ENCODE measurements at regions not wholly inside any gene's neighbourhood (a gene's known extent, or its start where the extent isn't known, plus 50 kb on each side); places are given as distances from the start of the nearest gene placed in this dataset.

GRCh38 chr6:100176951-100177710 is 183.1 kb upstream of the MCHR2 start:
- no peak for DNase-seq (ENCODE audit: low read depth)

GRCh38 chr6:100176311-100176950 is 182.4 kb upstream of the MCHR2 start:
- DNase-seq (ENCODE audit: low read depth), result no peak

DNA sequence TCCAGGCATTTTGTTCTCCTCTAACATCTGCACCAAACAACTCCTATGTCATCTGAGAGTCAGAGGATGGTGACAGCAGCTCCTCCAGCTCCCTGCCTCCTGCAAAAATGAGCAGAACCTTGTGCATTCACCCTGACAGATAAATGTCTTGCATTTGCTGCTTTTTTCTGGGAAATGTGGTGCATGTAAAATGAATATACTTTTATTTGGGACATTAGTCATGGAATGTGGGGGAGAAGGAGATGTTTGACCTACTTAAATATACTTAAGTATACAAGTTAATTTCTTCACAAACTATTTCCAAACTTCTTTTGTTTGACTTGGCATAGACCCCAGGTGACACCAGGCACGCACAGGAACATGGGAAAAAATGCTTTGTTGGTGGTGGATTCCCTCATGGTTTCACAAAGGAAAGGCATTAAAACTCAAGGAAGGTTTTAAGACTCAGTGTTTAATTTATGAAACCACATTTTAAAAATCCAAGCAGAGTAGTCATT is 181.8 kb upstream of the MCHR2 start:
- no peak for DNase-seq (ENCODE audit: low read depth)

- DNase-seq (ENCODE audit: low read depth), result no peak
Measured at GRCh38 chr6:100173211-100173610, 179.2 kb upstream of the MCHR2 start.

DNA sequence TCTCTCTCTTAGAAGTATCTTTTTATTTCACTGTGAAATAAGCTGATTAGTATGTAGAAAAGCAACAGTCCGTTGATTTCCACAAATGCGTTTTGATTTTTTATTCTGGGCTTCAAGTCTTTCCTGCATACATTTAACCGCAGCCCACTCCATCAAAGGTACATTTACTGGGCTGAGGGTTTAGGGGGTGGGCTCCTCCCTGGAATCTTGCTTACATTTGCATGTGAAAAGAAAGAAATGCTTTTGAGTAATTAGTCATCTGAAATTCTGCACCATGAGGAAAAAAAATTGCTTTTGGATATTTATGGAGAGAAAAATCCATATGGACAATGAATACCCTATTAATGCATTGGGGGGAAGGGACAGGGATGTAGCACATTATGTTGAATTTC is 178.3 kb upstream of the MCHR2 start:
- no peak for DNase-seq (ENCODE audit: low read depth)

GRCh38 chr6:100171533-100172321 is 177.7 kb upstream of the MCHR2 start:
- no peak for DNase-seq (ENCODE audit: low read depth)

- no peak for DNase-seq (ENCODE audit: low read depth)
Measured at GRCh38 chr6:100168148-100168547, 174.1 kb upstream of the MCHR2 start.

- DNase-seq (ENCODE audit: low read depth), result no peak
Measured at GRCh38 chr6:100167585-100167984, 173.6 kb upstream of the MCHR2 start.

DNA sequence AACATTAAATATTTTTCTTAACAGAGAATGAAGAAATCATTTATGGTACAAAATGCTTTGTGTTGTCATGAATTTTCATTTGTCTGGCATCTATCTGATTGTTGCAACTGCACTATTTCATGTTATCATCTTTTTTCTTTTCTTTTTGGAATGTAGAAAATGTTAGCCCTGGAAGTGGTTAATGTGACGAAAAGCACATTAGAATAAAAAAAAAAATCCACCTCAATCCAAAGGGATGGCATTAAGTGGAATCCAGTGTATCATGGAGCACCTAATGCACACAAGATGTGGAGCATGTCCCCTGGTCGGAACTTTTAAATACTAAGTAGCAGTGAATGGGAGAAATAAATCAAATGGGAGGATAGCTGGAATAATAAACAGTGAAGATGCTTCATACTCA is 172.9 kb upstream of the MCHR2 start:
- no peak for DNase-seq (ENCODE audit: low read depth)

- DNase-seq (ENCODE audit: low read depth), result no peak
Measured at GRCh38 chr6:100165442-100165841, 171.4 kb upstream of the MCHR2 start.

- no peak for DNase-seq (ENCODE audit: low read depth)
Measured at GRCh38 chr6:100163035-100163434, 169.0 kb upstream of the MCHR2 start.

GRCh38 chr6:100161782-100162365 is 167.9 kb upstream of the MCHR2 start:
- DNase-seq (ENCODE audit: low read depth), result no peak

DNA sequence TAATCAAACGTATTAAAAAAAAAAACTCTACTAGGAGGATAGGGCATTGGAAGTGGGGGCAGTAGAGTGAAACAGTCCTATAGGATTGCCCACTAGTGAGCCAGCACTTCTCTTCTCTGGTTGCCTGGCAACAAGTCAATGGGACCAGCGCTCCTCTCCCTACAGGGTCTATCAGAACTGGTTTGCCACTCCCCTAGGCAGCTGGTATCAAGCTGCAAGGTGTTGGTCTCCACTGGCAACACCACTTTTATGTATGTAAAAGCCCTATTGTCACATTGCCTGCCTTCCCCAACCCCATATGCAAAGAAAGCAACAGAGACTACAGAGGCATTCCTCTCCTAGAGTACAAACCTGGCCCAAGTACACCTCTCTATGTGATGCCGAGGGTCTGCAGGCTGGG is 166.9 kb upstream of the MCHR2 start:
- DNase-seq (ENCODE audit: low read depth), result no peak

GRCh38 chr6:100155141-100155540 is 161.1 kb upstream of the MCHR2 start:
- no peak for DNase-seq (ENCODE audit: low read depth)

DNA sequence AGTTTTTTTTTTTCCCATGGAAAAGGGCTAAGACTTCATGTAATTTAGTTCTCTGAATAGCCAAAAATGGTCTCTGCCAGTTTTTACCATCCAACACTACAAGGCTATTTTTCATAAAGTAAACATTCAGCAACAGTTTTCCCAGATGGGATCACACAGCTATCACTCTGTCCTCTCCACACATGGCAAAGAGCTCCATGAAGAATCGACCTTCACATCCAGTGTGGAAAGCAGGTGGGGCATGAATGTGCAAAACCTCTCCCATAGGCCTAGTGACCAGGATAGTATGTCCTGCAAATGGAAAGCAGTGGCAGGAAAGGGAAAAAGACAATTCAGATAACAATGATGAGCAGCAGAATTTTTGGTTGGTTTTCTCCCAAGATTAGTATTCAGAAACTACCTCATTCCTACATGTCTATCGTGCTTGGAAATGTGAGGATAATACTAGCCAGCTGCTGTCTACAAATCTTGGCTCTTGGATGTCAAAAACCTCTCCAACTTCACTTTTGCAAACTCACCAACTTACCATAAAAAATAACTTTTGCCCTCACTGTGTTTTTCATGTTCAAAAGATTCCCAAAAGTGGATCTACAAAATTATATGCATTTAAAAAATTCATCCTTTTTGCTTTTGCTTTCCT is 159.7 kb upstream of the MCHR2 start:
- DNase-seq (ENCODE audit: low read depth), result no peak

DNA sequence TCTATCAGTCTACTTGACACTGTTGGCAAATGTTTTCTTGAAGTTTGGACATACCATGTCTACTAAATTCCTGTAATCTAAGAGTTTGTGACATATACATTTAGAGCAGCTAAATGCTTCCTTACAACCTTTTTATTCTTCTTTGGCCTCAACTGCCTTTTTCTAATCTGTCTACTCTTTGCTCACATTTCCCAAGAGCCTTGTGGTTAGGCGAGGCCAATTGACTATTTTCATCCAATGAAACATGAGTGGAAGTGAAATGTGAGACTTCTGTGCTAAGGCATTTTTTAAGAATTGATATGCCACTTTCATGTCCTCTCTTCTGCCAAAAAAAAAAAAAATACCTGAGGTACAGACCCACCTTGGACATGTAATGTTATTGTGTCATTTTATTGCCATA is 158.2 kb upstream of the MCHR2 start:
- DNase-seq (ENCODE audit: low read depth), result no peak

DNA sequence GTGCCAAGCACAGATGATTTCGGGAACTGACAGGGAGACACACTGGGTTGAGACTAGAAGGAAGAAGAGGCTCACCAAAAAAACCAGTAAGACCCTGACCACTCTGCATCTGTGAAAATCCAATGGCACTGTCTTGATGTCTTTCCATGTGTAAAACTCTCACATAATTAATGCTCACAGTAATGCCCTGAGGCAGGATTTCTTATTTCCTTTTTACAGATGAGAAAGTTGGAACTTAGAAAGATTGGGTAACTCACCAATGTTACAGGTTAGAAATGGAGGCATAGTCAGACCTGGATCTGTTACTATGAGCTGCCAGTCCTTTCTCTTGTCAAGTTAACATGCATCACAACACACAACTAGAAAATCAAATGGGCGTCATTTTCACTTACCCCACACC is 151.0 kb upstream of the MCHR2 start:
- no peak for DNase-seq (ENCODE audit: low read depth)

GRCh38 chr6:100138346-100139022 is 144.5 kb upstream of the MCHR2 start:
- no peak for DNase-seq (ENCODE audit: low read depth)

GRCh38 chr6:100137759-100138158 is 143.7 kb upstream of the MCHR2 start:
- no peak for DNase-seq (ENCODE audit: low read depth)

DNA sequence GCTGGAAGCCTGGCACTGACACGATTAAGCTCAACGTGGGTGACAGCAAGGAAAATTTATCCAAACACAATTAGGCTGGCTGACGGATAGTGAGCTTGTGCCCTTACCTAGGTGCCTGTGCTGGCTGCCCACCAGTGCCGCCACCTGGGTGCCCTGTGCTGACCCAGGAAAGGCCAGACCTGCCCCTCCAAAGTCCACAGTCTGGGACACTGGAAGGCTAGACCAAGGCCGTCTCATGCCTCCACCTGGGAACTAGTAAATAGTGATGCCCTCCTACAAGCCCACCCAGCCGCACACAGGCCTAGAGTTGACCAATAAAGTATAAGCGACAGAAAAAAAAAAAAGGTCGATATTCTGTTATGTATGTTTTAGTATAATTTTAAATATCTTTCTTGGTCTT is 142.6 kb upstream of the MCHR2 start:
- no peak for DNase-seq (ENCODE audit: low read depth)

DNA sequence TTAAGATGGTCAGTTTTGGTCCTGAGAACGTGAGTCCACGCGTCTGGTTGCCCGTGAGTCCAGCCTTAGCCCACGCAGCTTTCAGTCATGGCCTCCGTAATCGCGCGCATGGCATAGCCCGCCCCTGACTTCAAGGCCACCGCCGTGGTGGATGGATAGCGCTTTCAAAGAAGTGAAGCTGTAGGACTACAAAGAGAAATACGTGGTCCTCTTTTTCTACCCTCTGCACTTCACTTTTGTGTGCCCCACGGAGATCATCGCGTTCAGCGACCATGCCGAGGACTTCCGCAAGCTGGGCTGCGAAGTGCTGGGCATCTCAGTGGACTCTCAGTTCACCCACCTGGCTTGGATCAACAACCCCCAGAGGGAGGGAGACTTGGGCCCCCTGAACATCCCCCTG is 142.0 kb upstream of the MCHR2 start:
- no peak for DNase-seq (ENCODE audit: low read depth)

GRCh38 chr6:100134703-100135102 is 140.7 kb upstream of the MCHR2 start:
- DNase-seq (ENCODE audit: low read depth), result no peak

Data from stimulated activated CD8-positive, alpha-beta memory T cell treated with anti-CD3 and anti-CD28 coated beads, Interleukin-4, amount 100 ng/mL, for 24 hours (primary cell).